Epithelial cell of esophagus (primary cell): ENCODE measurements at regions not wholly inside any gene's neighbourhood (a gene's known extent, or its start where the extent isn't known, plus 50 kb on each side); places are given as distances from the start of the nearest gene placed in this dataset.
A peak's percentile ranks its signal among the peaks of the same experiment; 100 is the strongest.

Experiments used
- DNase-seq: peaks from one replicate; pipeline ENCODE4 v3.0.0; 2010; ENCODE audit warnings: low read depth
- H3K4me3 ChIP-seq: 2 replicates; pipeline ENCODE4 v1.5.1; 2011; ENCODE audit warnings: mild to moderate bottlenecking, low read length, control low read depth
- CTCF ChIP-seq: IDR thresholded peaks from 2 replicates; pipeline ENCODE4 v1.5.1; 2011; ENCODE audit warnings: low read depth, mild to moderate bottlenecking, low read length, control low read depth, inconsistent platforms; ENCODE audit not compliant: insufficient read depth; ENCODE audit errors: missing control alignments

- no peak for TF ChIP-seq CTCF
- H3K4me3 ChIP-seq, result no peak overlapping the region
- no peak for DNase-seq
Measured at GRCh38 chr3:8077126-8077525, 424.5 kb upstream of the LMCD1 start.

- DNase-seq, result no peak
- no peak for TF ChIP-seq CTCF
Measured at GRCh38 chr3:8080464-8080863, 421.2 kb upstream of the LMCD1 start.

GRCh38 chr3:8085498-8085897, 416.1 kb upstream of the LMCD1 start:
- H3K4me3 ChIP-seq, result no peak overlapping the region
- DNase-seq, result no peak
- TF ChIP-seq CTCF, result no peak

More at GRCh38 chr3:8080464-8080863, 421.2 kb upstream of the LMCD1 start:
- no peak overlapping the region for H3K4me3 ChIP-seq

GRCh38 chr3:8087951-8088350, 413.7 kb upstream of the LMCD1 start:
- no peak overlapping the region for H3K4me3 ChIP-seq
- no peak for DNase-seq
- no peak for TF ChIP-seq CTCF

- DNase-seq, result no peak
- H3K4me3 ChIP-seq, result no peak overlapping the region
- no peak for TF ChIP-seq CTCF
Measured at GRCh38 chr3:8094415-8094814, 407.2 kb upstream of the LMCD1 start.

- TF ChIP-seq CTCF, result peak; percentile 33
- DNase-seq, result peak; percentile 3
- no peak overlapping the region for H3K4me3 ChIP-seq
Measured at GRCh38 chr3:8095724-8096123, 405.9 kb upstream of the LMCD1 start.

- DNase-seq, result no peak
- H3K4me3 ChIP-seq, result no peak overlapping the region
- TF ChIP-seq CTCF, result no peak
Measured at GRCh38 chr3:8097690-8098089, 403.9 kb upstream of the LMCD1 start.
